ENCODE measurements at regions not wholly inside any gene's neighbourhood (a gene's known extent, or its start where the extent isn't known, plus 50 kb on each side); places are given as distances from the start of the nearest gene placed in this dataset.
"Not testable (repeated sequence)": the region's sequence is repeated elsewhere in the genome, so short reads cannot be mapped to it uniquely, and the experiment has no call there.

DNA sequence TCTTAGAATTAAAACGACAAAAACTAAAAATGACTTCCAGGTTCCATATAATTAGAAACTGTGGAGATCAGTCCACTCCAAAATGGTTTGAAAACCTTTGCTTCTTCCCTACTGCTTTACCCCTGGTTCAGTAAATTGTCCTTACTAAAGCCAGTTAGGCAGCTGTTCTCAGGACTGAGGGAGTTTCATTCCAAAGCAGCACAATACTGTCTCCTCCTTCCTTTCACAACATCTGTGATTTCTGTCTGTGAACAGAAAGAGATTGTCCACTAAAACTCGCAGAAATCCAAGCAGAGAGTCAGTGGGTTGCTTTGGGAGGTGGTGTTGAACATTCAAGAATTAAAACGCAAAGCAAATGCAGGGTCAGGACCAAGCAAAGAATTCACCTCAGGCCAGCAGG is 740.8 kb upstream of the ZNF608 start:
- Mint-ChIP-seq H3K9me3 (ENCODE audit: low read depth, unreplicated experiment) (no peaks in the 10 kb centered on the region), H3K27me3 (ENCODE audit: unreplicated experiment) (no peaks in the 10 kb centered on the region), H3K4me3 (ENCODE audit: low read depth, unreplicated experiment) (no peak overlapping the region), H3K4me1 (ENCODE audit: low read depth, unreplicated experiment) (peaks cover 31% of the 10 kb centered on the region), H3K27ac (ENCODE audit: unreplicated experiment) (no peak overlapping the region), H3K36me3 (ENCODE audit: insufficient read depth, unreplicated experiment) (no peaks in the 10 kb centered on the region)
- no peak for TF ChIP-seq CTCF (IDR thresholded peaks at IDR 0.05; ENCODE audit: unreplicated experiment)
- no peak for DNase-seq
- BruUV-seq (replicated peaks): no TSS peak
- intact Hi-C loops (cut with micrococcal nuclease; ENCODE audit: unreplicated experiment): loop anchor here (10.0 kb wide), 2 partner anchors 742 to 822 kb away; partner anchors contain the start of gene ZNF608
- CTCF ChIA-PET: interaction anchor here (0.6 kb wide), 1 partner anchor 1036 kb away, joined by 5 read pairs; no protein-coding TSS in a partner anchor

DNA sequence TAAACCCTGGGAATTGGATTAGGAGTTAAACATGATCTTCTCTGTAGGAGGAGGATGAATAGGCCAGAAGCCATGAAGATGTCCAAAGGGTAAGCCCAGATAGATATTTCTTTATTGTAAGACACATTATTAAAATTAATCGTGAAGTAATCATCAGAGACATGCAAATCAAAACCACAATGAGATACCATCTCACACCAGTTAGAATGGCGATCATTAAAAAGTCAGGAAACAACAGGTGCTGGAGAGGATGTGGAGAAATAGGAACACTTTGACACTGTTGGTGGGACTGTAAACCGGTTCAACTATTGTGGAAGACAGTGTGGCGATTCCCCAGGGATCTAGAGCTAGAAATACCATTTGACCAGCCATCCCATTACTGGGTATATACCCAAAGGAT is 741.2 kb upstream of the ZNF608 start:
- H3K36me3 Mint-ChIP-seq (ENCODE audit: insufficient read depth, unreplicated experiment); CTCF ChIA-PET; H3K4me3 Mint-ChIP-seq (ENCODE audit: low read depth, unreplicated experiment); H3K9me3 Mint-ChIP-seq (ENCODE audit: low read depth, unreplicated experiment); DNase-seq; H3K27me3 Mint-ChIP-seq (ENCODE audit: unreplicated experiment); H3K27ac Mint-ChIP-seq (ENCODE audit: unreplicated experiment); BruUV-seq (replicated peaks): not testable (repeated sequence)
- intact Hi-C loops (cut with micrococcal nuclease; ENCODE audit: unreplicated experiment): loop anchor here (10.0 kb wide), 2 partner anchors 743 to 823 kb away; partner anchors contain the start of gene ZNF608
- H3K4me1 Mint-ChIP-seq (ENCODE audit: low read depth, unreplicated experiment): peaks cover 31% of the 10 kb centered on the region

DNA sequence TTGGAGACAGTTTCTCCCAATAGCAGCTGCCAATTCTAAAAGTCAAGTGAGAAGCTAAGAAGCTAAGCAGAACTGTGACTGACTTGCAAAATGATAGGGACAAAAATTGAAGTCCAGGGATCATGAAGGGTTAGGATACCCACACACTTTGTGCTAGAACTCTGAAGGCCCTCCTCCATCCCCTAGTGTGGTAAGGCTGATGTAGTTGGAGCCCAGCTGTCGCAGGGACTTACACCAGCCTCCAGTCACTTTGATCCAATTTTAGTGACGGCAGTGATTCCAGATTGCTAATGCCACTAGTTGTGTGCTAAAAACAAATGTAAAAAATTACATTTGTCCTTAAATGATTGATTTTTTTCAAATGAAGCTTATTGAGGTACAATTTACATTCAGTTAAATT is 742.7 kb upstream of the ZNF608 start:
- H3K4me1 Mint-ChIP-seq (ENCODE audit: low read depth, unreplicated experiment): peaks cover 20% of the 10 kb centered on the region
- H3K27me3 Mint-ChIP-seq (ENCODE audit: unreplicated experiment): no peaks in the 10 kb centered on the region
- no TSS peak for BruUV-seq (replicated peaks)
- no peaks in the 10 kb centered on the region for H3K9me3 Mint-ChIP-seq (ENCODE audit: low read depth, unreplicated experiment)
- intact Hi-C loops (cut with micrococcal nuclease; ENCODE audit: unreplicated experiment): loop anchor here (10.0 kb wide), 2 partner anchors 744 to 824 kb away; partner anchors contain the start of gene ZNF608
- TF ChIP-seq CTCF (IDR thresholded peaks at IDR 0.05; ENCODE audit: unreplicated experiment): no peak
- no peak for DNase-seq
- no peak overlapping the region for H3K27ac Mint-ChIP-seq (ENCODE audit: unreplicated experiment)
- H3K36me3 Mint-ChIP-seq (ENCODE audit: insufficient read depth, unreplicated experiment): no peaks in the 10 kb centered on the region
- no peak overlapping the region for H3K4me3 Mint-ChIP-seq (ENCODE audit: low read depth, unreplicated experiment)
- CTCF ChIA-PET: no interaction called here

- CTCF ChIA-PET: no interaction called here
- H3K9me3 Mint-ChIP-seq (ENCODE audit: low read depth, unreplicated experiment): no peaks in the 10 kb centered on the region
- H3K4me1 Mint-ChIP-seq (ENCODE audit: low read depth, unreplicated experiment): no peaks in the 10 kb centered on the region
- DNase-seq: no peak
- no TSS peak for BruUV-seq (replicated peaks)
- no peaks in the 10 kb centered on the region for H3K27me3 Mint-ChIP-seq (ENCODE audit: unreplicated experiment)
- no peaks in the 10 kb centered on the region for H3K36me3 Mint-ChIP-seq (ENCODE audit: insufficient read depth, unreplicated experiment)
- no peak overlapping the region for H3K27ac Mint-ChIP-seq (ENCODE audit: unreplicated experiment)
- no peak for TF ChIP-seq CTCF (IDR thresholded peaks at IDR 0.05; ENCODE audit: unreplicated experiment)
- no peak overlapping the region for H3K4me3 Mint-ChIP-seq (ENCODE audit: low read depth, unreplicated experiment)
- intact Hi-C loops (cut with micrococcal nuclease; ENCODE audit: unreplicated experiment): no loop called here
Observed at GRCh38 chr5:125491986-125492492, 745.6 kb upstream of the ZNF608 start.

- no peak for DNase-seq
- no peak overlapping the region for H3K4me3 Mint-ChIP-seq (ENCODE audit: low read depth, unreplicated experiment)
- intact Hi-C loops (cut with micrococcal nuclease; ENCODE audit: unreplicated experiment): no loop called here
- H3K36me3 Mint-ChIP-seq (ENCODE audit: insufficient read depth, unreplicated experiment): no peaks in the 10 kb centered on the region
- H3K27ac Mint-ChIP-seq (ENCODE audit: unreplicated experiment): no peak overlapping the region
- BruUV-seq (replicated peaks): no TSS peak
- H3K4me1 Mint-ChIP-seq (ENCODE audit: low read depth, unreplicated experiment): no peaks in the 10 kb centered on the region
- H3K9me3 Mint-ChIP-seq (ENCODE audit: low read depth, unreplicated experiment): no peaks in the 10 kb centered on the region
- CTCF ChIA-PET: no interaction called here
- TF ChIP-seq CTCF (IDR thresholded peaks at IDR 0.05; ENCODE audit: unreplicated experiment): no peak
- no peaks in the 10 kb centered on the region for H3K27me3 Mint-ChIP-seq (ENCODE audit: unreplicated experiment)
Observed at GRCh38 chr5:125492977-125493376, 746.5 kb upstream of the ZNF608 start.
